AG20443 (cell line): ENCODE measurements at regions not wholly inside any gene's neighbourhood (a gene's known extent, or its start where the extent isn't known, plus 50 kb on each side); places are given as distances from the start of the nearest gene placed in this dataset.
A peak's percentile ranks its signal among the peaks of the same experiment; 100 is the strongest.
"Not testable (repeated sequence)": the region's sequence is repeated elsewhere in the genome, so short reads cannot be mapped to it uniquely, and the experiment has no call there.

Experiments
- DNase-seq: peaks from one replicate; pipeline ENCODE4 v3.0.0; 2012; ENCODE audit warnings: low spot score, mixed read lengths

GRCh38 chr13:87982400-87982799 lies 311.2 kb downstream of the SLITRK5 start:
- no peak for DNase-seq

GRCh38 chr13:87986639-87987250 lies 315.6 kb downstream of the SLITRK5 start:
- DNase-seq, result no peak

GRCh38 chr13:87998081-87998480 lies 326.9 kb downstream of the SLITRK5 start:
- no peak for DNase-seq

- DNase-seq, result peak; percentile 49
Observed at GRCh38 chr13:87999240-87999700, 328.1 kb downstream of the SLITRK5 start.

- peak; percentile 11 for DNase-seq
Observed at GRCh38 chr13:87999788-88000187, 328.6 kb downstream of the SLITRK5 start.

- DNase-seq, result no peak
Observed at GRCh38 chr13:88000239-88000638, 329.1 kb downstream of the SLITRK5 start.

GRCh38 chr13:88000787-88001186 lies 329.6 kb downstream of the SLITRK5 start:
- no peak for DNase-seq

GRCh38 chr13:88005188-88005587 lies 334.0 kb downstream of the SLITRK5 start:
- DNase-seq, result peak; percentile 14

- DNase-seq, result no peak
Observed at GRCh38 chr13:88014527-88014926, 343.4 kb downstream of the SLITRK5 start.

GRCh38 chr13:88022431-88023208 lies 351.4 kb downstream of the SLITRK5 start:
- no peak for DNase-seq

GRCh38 chr13:88026241-88026640 lies 355.1 kb downstream of the SLITRK5 start:
- no peak for DNase-seq

- DNase-seq, result peak; percentile 18
Observed at GRCh38 chr13:88031980-88032559, 360.9 kb downstream of the SLITRK5 start.

GRCh38 chr13:88036205-88036604 lies 365.0 kb downstream of the SLITRK5 start:
- not testable (repeated sequence) for DNase-seq

- DNase-seq, result no peak
Observed at GRCh38 chr13:88042489-88042888, 371.3 kb downstream of the SLITRK5 start.

- peak; percentile 5 for DNase-seq
Observed at GRCh38 chr13:88051746-88052482, 380.7 kb downstream of the SLITRK5 start.

- no peak for DNase-seq
Observed at GRCh38 chr13:88063741-88064140, 392.6 kb downstream of the SLITRK5 start.

GRCh38 chr13:88066847-88067246 lies 395.7 kb downstream of the SLITRK5 start:
- no peak for DNase-seq

GRCh38 chr13:88068316-88068715 lies 397.1 kb downstream of the SLITRK5 start:
- DNase-seq, result peak; percentile 31

- no peak for DNase-seq
Observed at GRCh38 chr13:88068975-88069374, 397.8 kb downstream of the SLITRK5 start.

- no peak for DNase-seq
Observed at GRCh38 chr13:88071371-88071770, 400.2 kb downstream of the SLITRK5 start.

GRCh38 chr13:88074794-88075510 lies 403.8 kb downstream of the SLITRK5 start:
- DNase-seq, result peak; percentile 14

- DNase-seq, result no peak
Observed at GRCh38 chr13:88085036-88085435, 413.9 kb downstream of the SLITRK5 start.
